Colonic mucosa (tissue), 4 donors: ENCODE measurements at regions not wholly inside any gene's neighbourhood (a gene's known extent, or its start where the extent isn't known, plus 50 kb on each side); places are given as distances from the start of the nearest gene placed in this dataset.

Experiments used
- DNase-seq: peaks from one replicate; pipeline ENCODE4 v3.0.0-alpha.2; 2020
- H3K27ac ChIP-seq: fragments of 200-600 bp; one replicate; pipeline ENCODE4 v1.8.0; 2021
- H3K27me3 ChIP-seq: fragments of 200-600 bp; one replicate; pipeline ENCODE4 v1.8.0; 2021
- H3K36me3 ChIP-seq: fragments of 200-600 bp; one replicate; pipeline ENCODE4 v1.8.0; 2021
- H3K4me1 ChIP-seq: fragments of 200-600 bp; one replicate; pipeline ENCODE4 v1.8.0; 2021; ENCODE audit warnings: mild to moderate bottlenecking
- H3K4me3 ChIP-seq: fragments of 200-600 bp; one replicate; pipeline ENCODE4 v1.8.0; 2021
- H3K9ac ChIP-seq, 2 donors: one replicate each; pipeline ENCODE4 v1.7.0; 2013; ENCODE audit warnings: control low read depth in 2 of 2, low read depth in 2 of 2, low read length in 2 of 2
- H3K9me3 ChIP-seq: fragments of 200-600 bp; one replicate; pipeline ENCODE4 v1.8.0; 2021
- CTCF ChIP-seq: fragments of 200-600 bp; IDR thresholded peaks from one replicate; pipeline ENCODE4 v1.8.0; 2022; ENCODE audit warnings: antibody characterized with exemption, mild to moderate bottlenecking
- intact Hi-C: fragments of 100-400 bp; cut with DNase I; formaldehyde crosslinking; loops from one replicate; pipeline ENCODE4 v1.14.1; 2022
- donor health status: healthy.
- donor health status: DM: no; HTN: no; CAD: no.
- donor health status: DM: no; HTN: no; CAD: no.

GRCh38 chr5:98282521-98282920, 490.9 kb upstream of the RGMB start:
- no peak overlapping the region for H3K27ac ChIP-seq
- no peak overlapping the region for H3K9ac ChIP-seq
- no peak for DNase-seq
- H3K4me3 ChIP-seq, result no peak overlapping the region
- intact Hi-C loops, result no loop called here
- no peaks in the 10 kb centered on the region for H3K27me3 ChIP-seq
- no peaks in the 10 kb centered on the region for H3K9me3 ChIP-seq
- TF ChIP-seq CTCF, result no peak
- no peaks in the 10 kb centered on the region for H3K4me1 ChIP-seq
- H3K36me3 ChIP-seq, result no peaks in the 10 kb centered on the region

DNA sequence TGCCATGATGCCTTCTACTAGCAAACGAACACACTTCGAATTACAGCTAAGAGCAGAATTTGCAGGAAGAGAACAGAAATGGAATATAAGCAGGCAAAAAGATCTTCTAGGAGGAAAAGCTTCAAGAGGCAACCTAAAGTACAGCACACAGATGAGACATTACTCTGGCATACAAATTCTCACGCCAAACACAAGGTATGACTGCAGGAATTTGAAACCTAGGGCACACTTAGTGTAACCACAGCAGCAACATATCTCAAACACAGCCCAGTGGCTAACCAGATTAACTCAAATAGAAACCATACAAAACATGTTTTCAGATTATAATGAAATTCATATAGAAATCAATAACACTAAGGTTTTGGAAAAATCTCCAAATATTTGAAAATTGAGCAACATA, 481.0 kb upstream of the RGMB start:
- intact Hi-C loops, result no loop called here
- no peak for DNase-seq
- Histone ChIP-seq H3K36me3 (no peaks in the 10 kb centered on the region), H3K9me3 (no peaks in the 10 kb centered on the region), H3K27ac (no peak overlapping the region), H3K27me3 (no peaks in the 10 kb centered on the region), H3K4me1 (no peaks in the 10 kb centered on the region), H3K4me3 (no peak overlapping the region), H3K9ac (no peak overlapping the region)
- no peak for TF ChIP-seq CTCF

GRCh38 chr5:98296426-98296825, 477.0 kb upstream of the RGMB start:
- H3K27me3 ChIP-seq, result no peaks in the 10 kb centered on the region
- DNase-seq, result no peak
- H3K9me3 ChIP-seq, result no peaks in the 10 kb centered on the region
- no peak for TF ChIP-seq CTCF
- H3K27ac ChIP-seq, result no peak overlapping the region
- H3K36me3 ChIP-seq, result no peaks in the 10 kb centered on the region
- no peak overlapping the region for H3K4me3 ChIP-seq
- H3K4me1 ChIP-seq, result no peaks in the 10 kb centered on the region
- intact Hi-C loops, result no loop called here
- no peak overlapping the region for H3K9ac ChIP-seq

DNA sequence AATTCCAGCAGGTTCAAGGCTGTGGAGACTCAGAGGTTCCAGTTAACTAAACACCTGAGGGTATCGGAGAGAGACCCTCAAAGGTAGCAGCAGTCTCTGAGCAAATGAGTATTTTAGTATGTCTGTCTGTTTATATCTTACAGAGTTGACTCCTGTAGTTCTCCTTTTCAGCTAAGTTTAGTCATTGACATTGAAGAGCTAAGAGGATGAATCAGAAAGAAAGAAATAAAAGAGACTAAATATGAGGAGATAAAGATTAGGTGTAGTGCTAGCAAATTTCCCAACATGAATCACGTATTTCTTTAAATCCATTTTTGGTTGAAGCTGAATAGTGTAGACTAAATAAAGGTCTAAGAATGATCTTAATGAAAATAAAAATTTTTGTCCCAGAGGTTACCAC, 474.0 kb upstream of the RGMB start:
- Histone ChIP-seq H3K4me1 (no peaks in the 10 kb centered on the region), H3K4me3 (no peak overlapping the region), H3K9me3 (no peaks in the 10 kb centered on the region), H3K27ac (no peak overlapping the region), H3K36me3 (no peaks in the 10 kb centered on the region), H3K9ac (no peak overlapping the region), H3K27me3 (no peaks in the 10 kb centered on the region)
- no peak for DNase-seq
- TF ChIP-seq CTCF, result no peak
- intact Hi-C loops, result no loop called here

GRCh38 chr5:98301547-98301946, 471.9 kb upstream of the RGMB start:
- Histone ChIP-seq H3K27ac (no peak overlapping the region), H3K36me3 (no peaks in the 10 kb centered on the region), H3K9ac (no peak overlapping the region), H3K4me3 (no peak overlapping the region), H3K9me3 (no peaks in the 10 kb centered on the region), H3K27me3 (no peaks in the 10 kb centered on the region), H3K4me1 (no peaks in the 10 kb centered on the region)
- intact Hi-C loops, result no loop called here
- no peak for DNase-seq
- TF ChIP-seq CTCF, result no peak

DNA sequence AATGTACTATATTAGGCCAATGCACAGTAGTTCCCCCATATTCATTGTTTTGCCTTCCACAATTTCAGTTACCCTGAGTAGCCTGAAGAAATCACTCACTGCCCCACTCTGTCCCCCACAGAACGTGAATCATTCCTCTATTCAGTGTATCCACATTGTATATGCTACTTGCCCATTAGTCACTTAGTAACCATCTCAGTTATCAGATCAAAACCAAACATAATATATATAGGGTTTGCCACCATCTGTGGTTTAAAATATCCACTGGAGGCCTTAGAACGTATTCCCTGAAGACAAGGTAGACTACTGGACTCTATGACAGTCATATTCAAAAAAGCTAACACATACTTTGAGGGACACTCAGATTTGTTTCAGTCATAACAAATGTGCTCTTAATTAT, 465.7 kb upstream of the RGMB start:
- H3K9ac ChIP-seq, result no peak overlapping the region
- H3K27me3 ChIP-seq, result no peaks in the 10 kb centered on the region
- no peak for TF ChIP-seq CTCF
- no peak overlapping the region for H3K27ac ChIP-seq
- H3K4me1 ChIP-seq, result no peaks in the 10 kb centered on the region
- no peaks in the 10 kb centered on the region for H3K36me3 ChIP-seq
- no peak for DNase-seq
- intact Hi-C loops, result no loop called here
- H3K4me3 ChIP-seq, result no peak overlapping the region
- no peaks in the 10 kb centered on the region for H3K9me3 ChIP-seq
